Lung microvascular endothelial cell (primary cell): ENCODE measurements at regions not wholly inside any gene's neighbourhood (a gene's known extent, or its start where the extent isn't known, plus 50 kb on each side); places are given as distances from the start of the nearest gene placed in this dataset.
"Not testable (repeated sequence)": the region's sequence is repeated elsewhere in the genome, so short reads cannot be mapped to it uniquely, and the experiment has no call there.

ENCODE experiments used
- DNase-seq, 2 donors: peaks; one replicate each; pipeline versions ENCODE4 v3.0.0 to v3.0.0-alpha.2; 2010; ENCODE audit warnings: low read depth in 2 of 2

- DNase-seq = no peak
Observed at GRCh38 chr12:105481392-105482300, 151.2 kb downstream of the C12orf75 start.

- DNase-seq = no peak
Observed at GRCh38 chr12:105482951-105483350, 152.5 kb downstream of the C12orf75 start.

- DNase-seq = peak in 1 of 2 donors; percentile 57
Observed at GRCh38 chr12:105483691-105484090, 153.2 kb downstream of the C12orf75 start.

- peak; percentile 69 to 100 for DNase-seq
Observed at GRCh38 chr12:105485321-105485910, 154.9 kb downstream of the C12orf75 start.

- peak in 1 of 2 donors; percentile 82 for DNase-seq
Observed at GRCh38 chr12:105485921-105486320, 155.4 kb downstream of the C12orf75 start.

GRCh38 chr12:105487963-105488362 lies 157.5 kb downstream of the C12orf75 start:
- peak; percentile 90 to 96 for DNase-seq

GRCh38 chr12:105492591-105493545 lies 162.4 kb downstream of the C12orf75 start:
- no peak for DNase-seq

- peak in 1 of 2 donors; percentile 32 for DNase-seq
Observed at GRCh38 chr12:105499205-105499604, 168.7 kb downstream of the C12orf75 start.

GRCh38 chr12:105500676-105501075 lies 170.2 kb downstream of the C12orf75 start:
- not testable (repeated sequence) for DNase-seq

- no peak for DNase-seq
Observed at GRCh38 chr12:105502426-105502930, 172.0 kb downstream of the C12orf75 start.

GRCh38 chr12:105503619-105504018 lies 173.1 kb downstream of the C12orf75 start:
- DNase-seq = no peak

- DNase-seq = no peak
Observed at GRCh38 chr12:105504286-105504685, 173.8 kb downstream of the C12orf75 start.

GRCh38 chr12:105506678-105507310 lies 176.3 kb downstream of the C12orf75 start:
- no peak for DNase-seq

GRCh38 chr12:105507311-105508038 lies 177.0 kb downstream of the C12orf75 start:
- peak in 1 of 2 donors; percentile 79 for DNase-seq

GRCh38 chr12:105508096-105508495 lies 177.6 kb downstream of the C12orf75 start:
- DNase-seq = no peak

- DNase-seq = no peak
Observed at GRCh38 chr12:105510526-105510925, 180.0 kb downstream of the C12orf75 start.

GRCh38 chr12:105512861-105513260 lies 182.4 kb downstream of the C12orf75 start:
- not testable (repeated sequence) for DNase-seq

GRCh38 chr12:105522166-105522825 lies 191.8 kb downstream of the C12orf75 start:
- DNase-seq = peak in 1 of 2 donors; percentile 36
